ENCODE measurements at regions not wholly inside any gene's neighbourhood (a gene's known extent, or its start where the extent isn't known, plus 50 kb on each side); places are given as distances from the start of the nearest gene placed in this dataset.

GRCh38 chr6:137776256-137776655, 90.8 kb upstream of the TNFAIP3 start:
- Histone ChIP-seq H3K4me3 (ENCODE audit: insufficient read depth, low read depth, low read length) (no peak overlapping the region), H3K36me3 (replicated peaks; ENCODE audit: control insufficient read depth, insufficient read depth, low read length) (no peaks in the 10 kb centered on the region), H3K27me3 (ENCODE audit: control insufficient read depth, insufficient read depth, low read length) (no peaks in the 10 kb centered on the region)
- no peak for DNase-seq

- H3K27me3 ChIP-seq (ENCODE audit: control insufficient read depth, insufficient read depth, low read length) = no peaks in the 10 kb centered on the region
- H3K36me3 ChIP-seq (replicated peaks; ENCODE audit: control insufficient read depth, insufficient read depth, low read length) = no peaks in the 10 kb centered on the region
- DNase-seq = no peak
- H3K4me3 ChIP-seq (ENCODE audit: insufficient read depth, low read depth, low read length) = no peak overlapping the region
Measured at GRCh38 chr6:137776786-137777686, 90.0 kb upstream of the TNFAIP3 start.

GRCh38 chr6:137777687-137778075, 89.4 kb upstream of the TNFAIP3 start:
- DNase-seq = no peak
- Histone ChIP-seq H3K4me3 (ENCODE audit: insufficient read depth, low read depth, low read length) (no peak overlapping the region), H3K27me3 (ENCODE audit: control insufficient read depth, insufficient read depth, low read length) (no peaks in the 10 kb centered on the region), H3K36me3 (replicated peaks; ENCODE audit: control insufficient read depth, insufficient read depth, low read length) (no peaks in the 10 kb centered on the region)

- no peak for DNase-seq
- no peaks in the 10 kb centered on the region for H3K27me3 ChIP-seq (ENCODE audit: control insufficient read depth, insufficient read depth, low read length)
- H3K4me3 ChIP-seq (ENCODE audit: insufficient read depth, low read depth, low read length) = no peak overlapping the region
- no peaks in the 10 kb centered on the region for H3K36me3 ChIP-seq (replicated peaks; ENCODE audit: control insufficient read depth, insufficient read depth, low read length)
Measured at GRCh38 chr6:137779982-137780381, 87.1 kb upstream of the TNFAIP3 start.

- DNase-seq = no peak
- no peaks in the 10 kb centered on the region for H3K36me3 ChIP-seq (replicated peaks; ENCODE audit: control insufficient read depth, insufficient read depth, low read length)
- no peaks in the 10 kb centered on the region for H3K27me3 ChIP-seq (ENCODE audit: control insufficient read depth, insufficient read depth, low read length)
- H3K4me3 ChIP-seq (ENCODE audit: insufficient read depth, low read depth, low read length) = no peak overlapping the region
Measured at GRCh38 chr6:137780447-137781034, 86.5 kb upstream of the TNFAIP3 start.

GRCh38 chr6:137781639-137782038, 85.4 kb upstream of the TNFAIP3 start:
- no peak overlapping the region for H3K4me3 ChIP-seq (ENCODE audit: insufficient read depth, low read depth, low read length)
- no peaks in the 10 kb centered on the region for H3K36me3 ChIP-seq (replicated peaks; ENCODE audit: control insufficient read depth, insufficient read depth, low read length)
- no peaks in the 10 kb centered on the region for H3K27me3 ChIP-seq (ENCODE audit: control insufficient read depth, insufficient read depth, low read length)
- DNase-seq = no peak

GRCh38 chr6:137782166-137783039, 84.7 kb upstream of the TNFAIP3 start:
- Histone ChIP-seq H3K27me3 (ENCODE audit: control insufficient read depth, insufficient read depth, low read length) (no peaks in the 10 kb centered on the region), H3K36me3 (replicated peaks; ENCODE audit: control insufficient read depth, insufficient read depth, low read length) (no peaks in the 10 kb centered on the region), H3K4me3 (ENCODE audit: insufficient read depth, low read depth, low read length) (no peak overlapping the region)
- no peak for DNase-seq

- no peak for DNase-seq
- Histone ChIP-seq H3K36me3 (replicated peaks; ENCODE audit: control insufficient read depth, insufficient read depth, low read length) (no peaks in the 10 kb centered on the region), H3K4me3 (ENCODE audit: insufficient read depth, low read depth, low read length) (no peak overlapping the region), H3K27me3 (ENCODE audit: control insufficient read depth, insufficient read depth, low read length) (no peaks in the 10 kb centered on the region)
Measured at GRCh38 chr6:137783710-137784109, 83.3 kb upstream of the TNFAIP3 start.

GRCh38 chr6:137784583-137784982, 82.5 kb upstream of the TNFAIP3 start:
- Histone ChIP-seq H3K4me3 (ENCODE audit: insufficient read depth, low read depth, low read length) (no peak overlapping the region), H3K36me3 (replicated peaks; ENCODE audit: control insufficient read depth, insufficient read depth, low read length) (no peaks in the 10 kb centered on the region), H3K27me3 (ENCODE audit: control insufficient read depth, insufficient read depth, low read length) (no peaks in the 10 kb centered on the region)
- no peak for DNase-seq

GRCh38 chr6:137787016-137787415, 80.0 kb upstream of the TNFAIP3 start:
- H3K27me3 ChIP-seq (ENCODE audit: control insufficient read depth, insufficient read depth, low read length) = no peaks in the 10 kb centered on the region
- H3K4me3 ChIP-seq (ENCODE audit: insufficient read depth, low read depth, low read length) = no peak overlapping the region
- no peak for DNase-seq
- H3K36me3 ChIP-seq (replicated peaks; ENCODE audit: control insufficient read depth, insufficient read depth, low read length) = no peaks in the 10 kb centered on the region

GRCh38 chr6:137788248-137788647, 78.8 kb upstream of the TNFAIP3 start:
- Histone ChIP-seq H3K36me3 (replicated peaks; ENCODE audit: control insufficient read depth, insufficient read depth, low read length) (no peaks in the 10 kb centered on the region), H3K27me3 (ENCODE audit: control insufficient read depth, insufficient read depth, low read length) (no peaks in the 10 kb centered on the region), H3K4me3 (ENCODE audit: insufficient read depth, low read depth, low read length) (no peak overlapping the region)
- no peak for DNase-seq

- DNase-seq = no peak
- Histone ChIP-seq H3K27me3 (ENCODE audit: control insufficient read depth, insufficient read depth, low read length) (no peaks in the 10 kb centered on the region), H3K36me3 (replicated peaks; ENCODE audit: control insufficient read depth, insufficient read depth, low read length) (no peaks in the 10 kb centered on the region), H3K4me3 (ENCODE audit: insufficient read depth, low read depth, low read length) (no peak overlapping the region)
Measured at GRCh38 chr6:137791281-137792159, 75.5 kb upstream of the TNFAIP3 start.

- Histone ChIP-seq H3K27me3 (ENCODE audit: control insufficient read depth, insufficient read depth, low read length) (no peaks in the 10 kb centered on the region), H3K4me3 (ENCODE audit: insufficient read depth, low read depth, low read length) (no peak overlapping the region), H3K36me3 (replicated peaks; ENCODE audit: control insufficient read depth, insufficient read depth, low read length) (no peaks in the 10 kb centered on the region)
- DNase-seq = no peak
Measured at GRCh38 chr6:137792160-137793033, 74.7 kb upstream of the TNFAIP3 start.
